H9 (cell line): ENCODE measurements at regions not wholly inside any gene's neighbourhood (a gene's known extent, or its start where the extent isn't known, plus 50 kb on each side); places are given as distances from the start of the nearest gene placed in this dataset.

Experiments used
- DNase-seq: peaks from one replicate; pipeline ENCODE4 v3.0.0-alpha.2; 2017
- H2AFZ ChIP-seq: one replicate; pipeline ENCODE4 v1.6.1; 2013; ENCODE audit warnings: mild to moderate bottlenecking, low read length, control low read depth, moderate library complexity
- H2AK5ac ChIP-seq: 2 replicates; pipeline ENCODE4 v1.6.1; 2013; ENCODE audit warnings: low read length, control low read depth, mixed read lengths; ENCODE audit not compliant: insufficient read length
- H2BK120ac ChIP-seq: one replicate; pipeline ENCODE4 v1.6.1; 2013; ENCODE audit warnings: low read depth, mild to moderate bottlenecking, low read length, control low read depth, inconsistent platforms; ENCODE audit not compliant: poor library complexity, severe bottlenecking
- H2BK12ac ChIP-seq: 2 replicates; pipeline ENCODE4 v1.6.1; 2013; ENCODE audit warnings: low read length, control low read depth, mixed read lengths, low read depth; ENCODE audit not compliant: insufficient read length
- H2BK15ac ChIP-seq: 2 replicates; pipeline ENCODE4 v1.6.1; 2013; ENCODE audit warnings: low read depth, low read length, control low read depth
- H2BK20ac ChIP-seq: one replicate; pipeline ENCODE4 v1.6.1; 2013; ENCODE audit warnings: low read depth, mild to moderate bottlenecking, low read length, control low read depth, inconsistent platforms; ENCODE audit not compliant: poor library complexity, severe bottlenecking
- H2BK5ac ChIP-seq: 2 replicates; pipeline ENCODE4 v1.6.1; 2013; ENCODE audit warnings: low read length, control low read depth, mixed read lengths; ENCODE audit not compliant: insufficient read length
- H3K14ac ChIP-seq: 2 replicates; pipeline ENCODE4 v1.6.1; 2013; ENCODE audit warnings: low read length, control low read depth; ENCODE audit not compliant: insufficient read depth
- H3K18ac ChIP-seq: 2 replicates; pipeline ENCODE4 v1.6.1; 2013; ENCODE audit warnings: low read depth, mild to moderate bottlenecking, mixed read lengths, low read length, control low read depth; ENCODE audit not compliant: insufficient read length
- H3K23ac ChIP-seq: 2 replicates; pipeline ENCODE4 v1.6.1; 2013; ENCODE audit warnings: low read length, control low read depth, mixed read lengths, low read depth; ENCODE audit not compliant: insufficient read length
- H3K23me2 ChIP-seq: 2 replicates; pipeline ENCODE4 v1.6.1; 2013; ENCODE audit warnings: low read depth, mild to moderate bottlenecking, mixed read lengths, low read length, control low read depth; ENCODE audit not compliant: insufficient read length, poor library complexity, severe bottlenecking
- H3K27ac ChIP-seq: 2 replicates; pipeline ENCODE4 v1.5.1; 2013; ENCODE audit warnings: low read length, control low read depth, mixed read lengths, low read depth; ENCODE audit not compliant: insufficient read length
- H3K27me3 ChIP-seq: 2 replicates; pipeline ENCODE4 v1.6.1; 2013; ENCODE audit warnings: low read length, control low read depth, inconsistent platforms; ENCODE audit not compliant: insufficient read depth
- H3K4ac ChIP-seq: 2 replicates; pipeline ENCODE4 v1.6.1; 2013; ENCODE audit warnings: low read depth, mild to moderate bottlenecking, control low read depth, inconsistent platforms, low read length, moderate library complexity
- H3K4me1 ChIP-seq: 2 replicates; pipeline ENCODE4 v1.6.1; 2013; ENCODE audit warnings: low read length, control low read depth, inconsistent platforms; ENCODE audit not compliant: insufficient read depth
- H3K4me2 ChIP-seq: 2 replicates; pipeline ENCODE4 v1.6.1; 2013; ENCODE audit warnings: low read length, control low read depth, mixed read lengths; ENCODE audit not compliant: insufficient read length, insufficient read depth
- H3K56ac ChIP-seq: 2 replicates; pipeline ENCODE4 v1.6.1; 2013; ENCODE audit warnings: low read depth, mild to moderate bottlenecking, mixed read lengths, low read length, control low read depth; ENCODE audit not compliant: insufficient read length
- H3K79me1 ChIP-seq: 2 replicates; pipeline ENCODE4 v1.6.1; 2013; ENCODE audit warnings: low read depth, mild to moderate bottlenecking, moderate library complexity, low read length, control low read depth, inconsistent platforms; ENCODE audit not compliant: insufficient read depth, poor library complexity, severe bottlenecking
- H3K79me2 ChIP-seq: 2 replicates; pipeline ENCODE4 v1.6.1; 2013; ENCODE audit warnings: low read length, control low read depth, inconsistent platforms; ENCODE audit not compliant: insufficient read depth
- H3K9ac ChIP-seq: 2 replicates; pipeline ENCODE4 v1.6.1; 2013; ENCODE audit warnings: low read length, control low read depth, mixed read lengths; ENCODE audit not compliant: insufficient read length; ENCODE audit errors: extremely low read depth
- H3K9me3 ChIP-seq: one replicate; pipeline ENCODE4 v1.6.1; 2013; ENCODE audit warnings: low read depth, low read length, inconsistent platforms; ENCODE audit not compliant: control insufficient read depth
- H3T11ph ChIP-seq: one replicate; pipeline ENCODE4 v1.6.1; 2013; ENCODE audit warnings: mild to moderate bottlenecking, low read length, control low read depth, inconsistent platforms
- H4K20me1 ChIP-seq: one replicate; pipeline ENCODE4 v1.6.1; 2013; ENCODE audit not compliant: control insufficient read depth, insufficient read length, insufficient read depth
- H4K5ac ChIP-seq: 2 replicates; pipeline ENCODE4 v1.6.1; 2013; ENCODE audit warnings: low read depth, mild to moderate bottlenecking, mixed read lengths, low read length, control low read depth; ENCODE audit not compliant: insufficient read length
- H4K8ac ChIP-seq: replicated peaks from 2 replicates; pipeline ENCODE4 v1.6.1; 2013; ENCODE audit warnings: low read length, control low read depth, mixed read lengths, low read depth; ENCODE audit not compliant: insufficient read length
- H4K91ac ChIP-seq: 2 replicates; pipeline ENCODE4 v1.6.1; 2013; ENCODE audit warnings: low read depth, mild to moderate bottlenecking, moderate library complexity, mixed read lengths, low read length, control low read depth; ENCODE audit not compliant: insufficient read length
- H3K27ac Mint-ChIP-seq, 3 experiments: 2 replicates in 2 of 3; 3 replicates in 1 of 3; pipeline ENCODE4 v1.8.0; 2020 to 2021; ENCODE audit warnings: mixed read lengths in 3 of 3, mild to moderate bottlenecking in 1 of 3, moderate library complexity in 1 of 3
- H3K27me3 Mint-ChIP-seq: 2 replicates; pipeline ENCODE4 v1.8.0; 2021; ENCODE audit warnings: low read depth, mild to moderate bottlenecking, moderate library complexity, mixed read lengths
- H3K36me3 Mint-ChIP-seq, 3 experiments: 2 replicates in 2 of 3; 3 replicates in 1 of 3; pipeline ENCODE4 v1.8.0; 2020 to 2021; ENCODE audit warnings: low read depth in 3 of 3, mixed read lengths in 3 of 3; ENCODE audit not compliant: insufficient read depth in 1 of 3
- H3K4me1 Mint-ChIP-seq, 2 experiments: 2 replicates each; pipeline ENCODE4 v1.8.0; 2020; ENCODE audit warnings: mixed read lengths in 2 of 2
- H3K4me3 Mint-ChIP-seq, 2 experiments: 2 replicates in 1 of 2; 3 replicates in 1 of 2; pipeline ENCODE4 v1.8.0; 2020 to 2021; ENCODE audit warnings: mild to moderate bottlenecking in 2 of 2, mixed read lengths in 2 of 2, moderate library complexity in 1 of 2
- H3K9me3 Mint-ChIP-seq, 2 experiments: 2 replicates in 1 of 2; 3 replicates in 1 of 2; pipeline ENCODE4 v1.8.0; 2020; ENCODE audit warnings: mild to moderate bottlenecking in 2 of 2, mixed read lengths in 2 of 2, moderate library complexity in 1 of 2
- CTCF ChIP-seq: fragments of 200-600 bp; sonication (generic); conservative IDR thresholded peaks from 3 replicates; pipeline ENCODE4 v1.8.0; 2021; ENCODE audit warnings: antibody characterized with exemption, mild to moderate bottlenecking
- WGBS: extraction: QIAGEN DNeasy Blood & Tissue Kit; methylation state at CpG from one replicate; pipeline ENCODE4 v1.1.7; 2013; ENCODE audit warnings: missing lambda C conversion rate, low lambda C conversion rate, mixed read lengths; ENCODE audit not compliant: insufficient read length; ENCODE audit errors: extremely low coverage; 5-methylcytosine and 5-hydroxymethylcytosine counted together

GRCh38 chr7:68423356-68423755 is 1174.9 kb upstream of the AUTS2 start:
- Histone ChIP-seq H3T11ph (no peak overlapping the region), H2BK5ac (no peak overlapping the region), H2AFZ (no peak overlapping the region), H3K23me2 (no peaks in the 10 kb centered on the region), H2AK5ac (no peak overlapping the region), H3K79me2 (no peaks in the 10 kb centered on the region), H2BK120ac (no peak overlapping the region), H3K9ac (no peak overlapping the region), H4K8ac (no peak overlapping the region), H3K14ac (no peak overlapping the region), H3K18ac (no peak overlapping the region), H2BK20ac (no peak overlapping the region), H3K23ac (no peak overlapping the region), H3K56ac (no peak overlapping the region), H3K27ac (no peak overlapping the region), H3K4ac (no peak overlapping the region), H4K5ac (no peak overlapping the region), H2BK12ac (no peak overlapping the region), H3K4me1 (no peaks in the 10 kb centered on the region), H3K9me3 (no peaks in the 10 kb centered on the region), H3K4me2 (no peak overlapping the region), H4K91ac (no peak overlapping the region), H4K20me1 (no peaks in the 10 kb centered on the region), H2BK15ac (no peak overlapping the region), H3K79me1 (no peaks in the 10 kb centered on the region), H3K27me3 (no peaks in the 10 kb centered on the region)
- TF ChIP-seq CTCF = no peak
- Mint-ChIP-seq H3K4me3 (no peak overlapping the region), H3K27me3 (no peaks in the 10 kb centered on the region), H3K4me1 (peaks cover 23 to 28% of the 10 kb centered on the region in 2 experiments), H3K27ac (no peak overlapping the region), H3K36me3 (no peaks in the 10 kb centered on the region), H3K9me3 (no peaks in the 10 kb centered on the region)
- DNase-seq = no peak
- WGBS = no CpG with 5 or more reads among the region's 5 CpGs
